ENCODE measurements at regions not wholly inside any gene's neighbourhood (a gene's known extent, or its start where the extent isn't known, plus 50 kb on each side); places are given as distances from the start of the nearest gene placed in this dataset.

- no peak for DNase-seq
- Histone ChIP-seq H3K4me1 (ENCODE audit: insufficient read depth) (no peaks in the 10 kb centered on the region), H3K27me3 (replicated peaks; ENCODE audit: insufficient read depth) (no peaks in the 10 kb centered on the region), H3K27ac (no peak overlapping the region), H3K9ac (no peak overlapping the region), H2AFZ (no peak overlapping the region), H3K9me2 (ENCODE audit: insufficient read depth) (no peaks in the 10 kb centered on the region), H3K4me3 (no peak overlapping the region), H3K9me3 (ENCODE audit: low read depth) (no peaks in the 10 kb centered on the region), H3K4me2 (ENCODE audit: unreplicated experiment) (no peak overlapping the region), H3F3A (ENCODE audit: insufficient read depth) (no peaks in the 10 kb centered on the region), H3K36me3 (ENCODE audit: low read depth) (no peaks in the 10 kb centered on the region), H4K20me1 (ENCODE audit: insufficient read depth) (no peaks in the 10 kb centered on the region), H3K79me2 (ENCODE audit: insufficient read depth) (no peaks in the 10 kb centered on the region)
- in situ Hi-C loops (cut with MboI) = no loop called here
- WGBS, 2 experiments (ENCODE audit: low coverage in 1 of 2, low lambda C conversion rate in 2 of 2, missing lambda C conversion rate in 2 of 2) = 16 to 24% methylated on average over 4 of the region's 4 CpGs
- TF ChIP-seq EZH2phosphoT487 (IDR thresholded peaks at IDR 0.05; ENCODE audit: insufficient read depth, low read depth) (no peak), EZH2 (IDR thresholded peaks at IDR 0.05; ENCODE audit: insufficient read depth, poor library complexity, severe bottlenecking) (no peak)
Observed at GRCh38 chr5:23234197-23234596, 273.2 kb upstream of the PRDM9 start.

GRCh38 chr5:23223846-23224245 lies 283.6 kb upstream of the PRDM9 start:
- DNase-seq = peak; percentile 16
- H3K27ac ChIP-seq = no peak overlapping the region
- H3K4me3 ChIP-seq = no peak overlapping the region
- no peaks in the 10 kb centered on the region for H4K20me1 ChIP-seq (ENCODE audit: insufficient read depth)
- H2AFZ ChIP-seq = no peak overlapping the region
- H3K4me2 ChIP-seq (ENCODE audit: unreplicated experiment) = no peak overlapping the region
- no peak overlapping the region for H3K9ac ChIP-seq
- H3K36me3 ChIP-seq (ENCODE audit: low read depth) = no peaks in the 10 kb centered on the region
- no peaks in the 10 kb centered on the region for H3F3A ChIP-seq (ENCODE audit: insufficient read depth)
- TF ChIP-seq EZH2phosphoT487 (IDR thresholded peaks at IDR 0.05; ENCODE audit: insufficient read depth, low read depth) (no peak), EZH2 (IDR thresholded peaks at IDR 0.05; ENCODE audit: insufficient read depth, poor library complexity, severe bottlenecking) (no peak)
- no peaks in the 10 kb centered on the region for H3K9me2 ChIP-seq (ENCODE audit: insufficient read depth)
- in situ Hi-C loops (cut with MboI) = no loop called here
- no peaks in the 10 kb centered on the region for H3K4me1 ChIP-seq (ENCODE audit: insufficient read depth)
- no peaks in the 10 kb centered on the region for H3K27me3 ChIP-seq (replicated peaks; ENCODE audit: insufficient read depth)
- no peaks in the 10 kb centered on the region for H3K79me2 ChIP-seq (ENCODE audit: insufficient read depth)
- no peaks in the 10 kb centered on the region for H3K9me3 ChIP-seq (ENCODE audit: low read depth)

- Histone ChIP-seq H3K4me3 (no peak overlapping the region), H3K4me1 (ENCODE audit: insufficient read depth) (no peaks in the 10 kb centered on the region), H3K27me3 (replicated peaks; ENCODE audit: insufficient read depth) (no peaks in the 10 kb centered on the region), H3K9ac (no peak overlapping the region), H3F3A (ENCODE audit: insufficient read depth) (no peaks in the 10 kb centered on the region), H3K79me2 (ENCODE audit: insufficient read depth) (no peaks in the 10 kb centered on the region), H3K4me2 (ENCODE audit: unreplicated experiment) (no peak overlapping the region), H3K9me3 (ENCODE audit: low read depth) (no peaks in the 10 kb centered on the region), H3K9me2 (ENCODE audit: insufficient read depth) (no peaks in the 10 kb centered on the region), H3K27ac (no peak overlapping the region), H3K36me3 (ENCODE audit: low read depth) (no peaks in the 10 kb centered on the region), H2AFZ (no peak overlapping the region), H4K20me1 (ENCODE audit: insufficient read depth) (no peaks in the 10 kb centered on the region)
- no peak for DNase-seq
- TF ChIP-seq EZH2phosphoT487 (IDR thresholded peaks at IDR 0.05; ENCODE audit: insufficient read depth, low read depth) = no peak
- no peak for TF ChIP-seq EZH2 (IDR thresholded peaks at IDR 0.05; ENCODE audit: insufficient read depth, poor library complexity, severe bottlenecking)
- WGBS, 2 experiments (ENCODE audit: low coverage in 1 of 2, low lambda C conversion rate in 2 of 2, missing lambda C conversion rate in 2 of 2) = 35 to 36% methylated on average over 3 of the region's 3 CpGs
- in situ Hi-C loops (cut with MboI) = no loop called here
Observed at GRCh38 chr5:23221831-23222230, 285.6 kb upstream of the PRDM9 start.

GRCh38 chr5:23217159-23217558 lies 290.2 kb upstream of the PRDM9 start:
- Histone ChIP-seq H2AFZ (no peak overlapping the region), H3K9me3 (ENCODE audit: low read depth) (no peaks in the 10 kb centered on the region), H3K27ac (no peak overlapping the region), H3K4me1 (ENCODE audit: insufficient read depth) (no peaks in the 10 kb centered on the region), H4K20me1 (ENCODE audit: insufficient read depth) (no peaks in the 10 kb centered on the region), H3K9me2 (ENCODE audit: insufficient read depth) (no peaks in the 10 kb centered on the region), H3K4me3 (no peak overlapping the region), H3K9ac (no peak overlapping the region), H3F3A (ENCODE audit: insufficient read depth) (no peaks in the 10 kb centered on the region), H3K27me3 (replicated peaks; ENCODE audit: insufficient read depth) (no peaks in the 10 kb centered on the region), H3K79me2 (ENCODE audit: insufficient read depth) (no peaks in the 10 kb centered on the region), H3K36me3 (ENCODE audit: low read depth) (no peaks in the 10 kb centered on the region), H3K4me2 (ENCODE audit: unreplicated experiment) (no peak overlapping the region)
- WGBS, 2 experiments (ENCODE audit: low coverage in 1 of 2, low lambda C conversion rate in 2 of 2, missing lambda C conversion rate in 2 of 2) = 0 to 17% methylated on average over 1 of the region's 1 CpG
- TF ChIP-seq EZH2 (IDR thresholded peaks at IDR 0.05; ENCODE audit: insufficient read depth, poor library complexity, severe bottlenecking) = no peak
- TF ChIP-seq EZH2phosphoT487 (IDR thresholded peaks at IDR 0.05; ENCODE audit: insufficient read depth, low read depth) = no peak
- in situ Hi-C loops (cut with MboI) = no loop called here
- no peak for DNase-seq

- Histone ChIP-seq H2AFZ (no peak overlapping the region), H3K4me2 (ENCODE audit: unreplicated experiment) (no peak overlapping the region), H3K36me3 (ENCODE audit: low read depth) (no peaks in the 10 kb centered on the region), H3K79me2 (ENCODE audit: insufficient read depth) (no peaks in the 10 kb centered on the region), H4K20me1 (ENCODE audit: insufficient read depth) (no peaks in the 10 kb centered on the region), H3K27me3 (replicated peaks; ENCODE audit: insufficient read depth) (no peaks in the 10 kb centered on the region), H3K4me3 (no peak overlapping the region), H3K9me2 (ENCODE audit: insufficient read depth) (no peaks in the 10 kb centered on the region), H3K27ac (no peak overlapping the region), H3K9me3 (ENCODE audit: low read depth) (no peaks in the 10 kb centered on the region), H3K4me1 (ENCODE audit: insufficient read depth) (no peaks in the 10 kb centered on the region), H3F3A (ENCODE audit: insufficient read depth) (no peaks in the 10 kb centered on the region), H3K9ac (no peak overlapping the region)
- DNase-seq = no peak
- in situ Hi-C loops (cut with MboI) = no loop called here
- WGBS, 2 experiments (ENCODE audit: low coverage in 1 of 2, low lambda C conversion rate in 2 of 2, missing lambda C conversion rate in 2 of 2) = 23 to 29% methylated on average over 5 of the region's 5 CpGs
- TF ChIP-seq EZH2phosphoT487 (IDR thresholded peaks at IDR 0.05; ENCODE audit: insufficient read depth, low read depth) (no peak), EZH2 (IDR thresholded peaks at IDR 0.05; ENCODE audit: insufficient read depth, poor library complexity, severe bottlenecking) (no peak)
Observed at GRCh38 chr5:23216345-23216744, 291.1 kb upstream of the PRDM9 start.
